ENCODE measurements at regions not wholly inside any gene's neighbourhood (a gene's known extent, or its start where the extent isn't known, plus 50 kb on each side); places are given as distances from the start of the nearest gene placed in this dataset.
"Not testable (repeated sequence)": the region's sequence is repeated elsewhere in the genome, so short reads cannot be mapped to it uniquely, and the experiment has no call there.

DNA sequence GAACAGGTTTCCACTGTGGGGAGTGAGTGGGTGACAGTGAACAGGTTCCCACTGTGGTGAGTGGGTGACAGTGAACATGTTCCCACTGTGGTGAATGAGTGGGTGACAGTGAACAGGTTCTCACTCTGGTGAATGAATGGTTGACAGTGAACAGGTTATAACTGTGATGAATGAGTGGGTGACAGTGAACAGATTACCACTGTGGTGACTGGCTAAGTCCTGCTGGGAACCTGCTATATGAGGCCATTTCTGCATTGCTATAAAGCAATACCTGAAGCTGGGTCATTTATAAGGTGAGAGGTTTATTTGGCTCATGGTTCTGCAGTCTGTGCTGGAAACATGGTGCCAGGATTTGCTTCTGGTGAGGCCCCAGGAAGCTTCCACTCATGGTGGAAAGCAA is 637.1 kb downstream of the UQCRFS1 start:
- Histone ChIP-seq H3K4me3 (no peak overlapping the region), H3K27ac (no peak overlapping the region), H3K4me1 (no peaks in the 10 kb centered on the region), H3K9me3 (no peaks in the 10 kb centered on the region), H3K36me3 (no peaks in the 10 kb centered on the region), H3K27me3 (peaks cover 0 to 5% (median 0%) of the 10 kb centered on the region in 9 donors)
- DNase-seq (no peak), ATAC-seq (no peak)
- TF ChIP-seq, protein P1, sequence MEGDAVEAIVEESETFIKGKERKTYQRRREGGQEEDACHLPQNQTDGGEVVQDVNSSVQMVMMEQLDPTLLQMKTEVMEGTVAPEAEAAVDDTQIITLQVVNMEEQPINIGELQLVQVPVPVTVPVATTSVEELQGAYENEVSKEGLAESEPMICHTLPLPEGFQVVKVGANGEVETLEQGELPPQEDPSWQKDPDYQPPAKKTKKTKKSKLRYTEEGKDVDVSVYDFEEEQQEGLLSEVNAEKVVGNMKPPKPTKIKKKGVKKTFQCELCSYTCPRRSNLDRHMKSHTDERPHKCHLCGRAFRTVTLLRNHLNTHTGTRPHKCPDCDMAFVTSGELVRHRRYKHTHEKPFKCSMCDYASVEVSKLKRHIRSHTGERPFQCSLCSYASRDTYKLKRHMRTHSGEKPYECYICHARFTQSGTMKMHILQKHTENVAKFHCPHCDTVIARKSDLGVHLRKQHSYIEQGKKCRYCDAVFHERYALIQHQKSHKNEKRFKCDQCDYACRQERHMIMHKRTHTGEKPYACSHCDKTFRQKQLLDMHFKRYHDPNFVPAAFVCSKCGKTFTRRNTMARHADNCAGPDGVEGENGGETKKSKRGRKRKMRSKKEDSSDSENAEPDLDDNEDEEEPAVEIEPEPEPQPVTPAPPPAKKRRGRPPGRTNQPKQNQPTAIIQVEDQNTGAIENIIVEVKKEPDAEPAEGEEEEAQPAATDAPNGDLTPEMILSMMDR (IDR thresholded peaks at IDR 0.05) = no peak
- TF ChIP-seq POLR2A (IDR thresholded peaks at IDR 0.05) = no peak
- intact Hi-C loops (cut with DNase I) = no loop called here

DNA sequence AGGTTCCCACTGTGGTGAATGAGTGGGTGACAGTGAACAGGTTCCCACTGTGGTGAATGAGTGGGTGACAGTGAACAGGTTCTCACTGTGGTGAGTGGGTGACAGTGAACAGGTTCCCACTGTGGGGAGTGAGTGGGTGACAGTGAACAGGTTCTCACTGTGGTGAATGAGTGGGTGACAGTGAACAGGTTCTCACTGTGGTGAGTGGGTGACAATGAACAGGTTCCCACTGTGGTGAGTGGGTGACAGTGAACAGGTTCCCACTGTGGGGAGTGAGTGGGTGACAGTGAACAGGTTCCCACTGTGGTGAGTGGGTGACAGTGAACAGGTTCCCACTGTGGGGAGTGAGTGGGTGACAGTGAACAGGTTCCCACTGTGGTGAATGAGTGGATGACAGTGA is 637.6 kb downstream of the UQCRFS1 start:
- DNase-seq; H3K4me1 ChIP-seq; H3K4me3 ChIP-seq; intact Hi-C loops (cut with DNase I); ATAC-seq; H3K27ac ChIP-seq; H3K27me3 ChIP-seq; H3K9me3 ChIP-seq; H3K36me3 ChIP-seq: not testable (repeated sequence)

GRCh38 chr19:28574212-28574611 is 638.7 kb downstream of the UQCRFS1 start:
- 82 to 84% (median 84%) methylated on average over 4 of the region's 4 CpGs for WGBS, 4 donors

DNA sequence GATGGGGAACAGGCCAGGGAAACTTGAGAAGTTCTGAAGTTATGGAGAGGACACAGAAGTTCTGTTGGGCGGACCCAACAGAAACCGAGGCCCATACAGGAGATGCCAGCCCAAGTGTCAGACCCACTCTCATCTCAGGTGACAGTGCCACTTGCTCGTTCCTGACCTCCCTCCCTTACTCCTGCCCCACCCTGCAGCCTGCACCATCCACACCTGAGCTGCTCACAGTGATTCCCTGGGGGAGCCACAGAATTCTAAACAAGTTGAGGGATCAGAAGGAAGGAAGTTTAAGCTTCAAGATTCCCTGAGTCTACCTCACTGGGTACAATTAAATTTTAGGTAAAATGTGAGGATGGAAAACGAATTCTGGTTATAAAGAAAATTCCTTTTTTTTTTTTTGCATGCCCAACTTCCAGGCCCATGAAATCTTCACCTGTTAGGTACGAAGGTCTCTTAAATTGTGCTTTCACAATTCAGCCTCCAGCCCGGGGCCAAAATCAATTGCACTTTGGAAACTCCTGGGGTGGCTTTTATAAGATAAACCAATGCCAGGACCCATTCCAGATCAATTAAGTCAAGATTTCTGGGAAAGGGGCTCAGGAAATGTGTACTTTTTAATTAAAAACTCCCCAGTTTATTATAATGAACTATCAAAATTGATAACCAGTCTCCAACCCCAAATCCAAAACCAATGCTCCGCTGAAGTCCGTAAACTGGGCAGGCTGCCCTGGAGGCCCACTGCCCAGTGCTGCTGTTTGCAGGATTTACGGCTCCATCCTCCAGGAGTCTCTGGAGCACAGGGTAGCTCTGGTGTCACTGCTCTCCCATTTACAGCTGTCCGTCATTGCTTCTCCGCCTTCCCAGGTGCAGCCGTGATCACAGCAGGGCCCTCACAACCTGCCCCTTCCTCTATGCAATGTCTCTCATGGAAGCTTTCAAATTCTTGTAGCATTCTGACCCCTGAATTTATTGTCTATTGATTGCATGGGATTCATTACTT is 643.5 kb downstream of the UQCRFS1 start:
- DNase-seq (no peak), ATAC-seq (no peak)
- Histone ChIP-seq H3K4me3 (no peak overlapping the region), H3K27ac (no peak overlapping the region), H3K27me3 (no peaks in the 10 kb centered on the region), H3K36me3 (no peaks in the 10 kb centered on the region), H3K4me1 (no peaks in the 10 kb centered on the region), H3K9me3 (no peaks in the 10 kb centered on the region)
- TF ChIP-seq POLR2A (IDR thresholded peaks at IDR 0.05) = no peak
- TF ChIP-seq, protein P1 (IDR thresholded peaks at IDR 0.05) = no peak
- WGBS, 4 donors = 69 to 76% (median 74%) methylated on average over 12 of the region's 12 CpGs
- intact Hi-C loops (cut with DNase I) = no loop called here

More at GRCh38 chr19:28574212-28574611, 638.7 kb downstream of the UQCRFS1 start:
- H3K4me3 ChIP-seq = no peak overlapping the region
- peaks cover 0 to 5% (median 0%) of the 10 kb centered on the region in 9 donors for H3K27me3 ChIP-seq
- TF ChIP-seq, protein P1 (IDR thresholded peaks at IDR 0.05) = no peak
- TF ChIP-seq POLR2A (IDR thresholded peaks at IDR 0.05) = no peak
- no peaks in the 10 kb centered on the region for H3K9me3 ChIP-seq
- no peak for ATAC-seq
- DNase-seq = no peak
- H3K27ac ChIP-seq = no peak overlapping the region
- intact Hi-C loops (cut with DNase I) = no loop called here
- no peaks in the 10 kb centered on the region for H3K36me3 ChIP-seq
- no peaks in the 10 kb centered on the region for H3K4me1 ChIP-seq

All from heart left ventricle (tissue), 16 donors.